ENCODE measurements at regions not wholly inside any gene's neighbourhood (a gene's known extent, or its start where the extent isn't known, plus 50 kb on each side); places are given as distances from the start of the nearest gene placed in this dataset.

DNA sequence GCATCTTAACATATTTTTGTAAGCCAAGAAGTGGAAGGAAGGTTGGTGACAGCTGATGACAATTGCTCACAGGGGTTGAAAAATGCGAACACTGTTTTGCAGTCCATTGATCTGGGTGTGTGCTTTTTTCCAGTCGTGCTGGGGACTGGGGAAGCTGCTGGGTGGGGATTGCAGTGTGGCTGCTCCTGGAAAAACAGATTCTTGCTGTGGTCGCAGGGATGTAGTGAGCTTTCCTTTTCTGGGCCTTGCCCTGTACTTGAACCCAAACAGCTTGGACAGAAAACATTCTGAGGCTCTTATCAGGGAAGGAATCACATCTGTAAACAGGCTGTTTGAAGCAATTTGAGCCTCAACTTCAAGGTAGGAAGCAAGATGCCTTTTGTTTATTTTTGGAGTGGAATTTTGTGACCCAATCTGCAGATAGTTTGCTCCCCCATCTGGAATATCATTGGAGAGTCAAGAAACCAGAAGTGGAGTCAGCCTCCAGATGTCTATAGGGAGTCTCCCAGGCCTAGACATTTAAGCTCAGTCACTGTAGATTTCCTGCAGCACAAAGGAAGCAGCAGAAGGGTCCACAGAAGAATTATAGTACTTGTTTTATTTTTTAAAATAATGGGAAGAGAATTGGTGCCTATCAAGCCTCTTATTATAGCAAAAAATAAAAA lies 279.2 kb upstream of the FERMT1 start:
- Histone ChIP-seq H3K27ac (ENCODE audit: insufficient read length, low read depth, low read length) (no peak overlapping the region), H4K20me1 (ENCODE audit: control insufficient read depth, insufficient read depth, insufficient read length) (no peaks in the 10 kb centered on the region)
- no peak for TF ChIP-seq CTCF (conservative IDR thresholded peaks at IDR 0.05)

More for the DNA sequence above, 279.2 kb upstream of the FERMT1 start:
- H2BK12ac ChIP-seq (ENCODE audit: insufficient read length, low read depth, low read length), result no peak overlapping the region
- H4K8ac ChIP-seq (replicated peaks; ENCODE audit: insufficient read length, low read depth, low read length), result no peak overlapping the region
- no peak overlapping the region for H3K56ac ChIP-seq (ENCODE audit: insufficient read length, low read depth, low read length)
- no peak overlapping the region for H3K18ac ChIP-seq (ENCODE audit: insufficient read length, low read depth, low read length)
- Mint-ChIP-seq H3K27me3 (ENCODE audit: low read depth) (no peaks in the 10 kb centered on the region), H3K4me3 (no peak overlapping the region), H3K4me1 (peaks cover 10 to 11% of the 10 kb centered on the region in 2 experiments), H3K9me3 (no peaks in the 10 kb centered on the region), H3K27ac (peak overlapping the region in 1 of 3 experiments; percentile 75; a peak in 1 of 7 replicates), H3K36me3 (ENCODE audit: insufficient read depth in 1 of 3, low read depth in 3 of 3) (no peaks in the 10 kb centered on the region)
- WGBS (ENCODE audit: extremely low coverage, insufficient read length, low lambda C conversion rate), result no CpG with 5 or more reads among the region's 3 CpGs
- H3K9ac ChIP-seq (ENCODE audit: extremely low read depth, insufficient read length, low read length), result no peak overlapping the region
- H2AFZ ChIP-seq (ENCODE audit: low read length), result no peak overlapping the region
- peaks cover 2% of the 10 kb centered on the region; the same call in 1 of the 2 replicates for H3K4me1 ChIP-seq (ENCODE audit: insufficient read depth, low read length)
- no peak for DNase-seq
- H3K23ac ChIP-seq (ENCODE audit: insufficient read length, low read depth, low read length), result no peak overlapping the region
- no peak overlapping the region for H3K4me2 ChIP-seq (ENCODE audit: insufficient read depth, insufficient read length, low read length)
- H4K91ac ChIP-seq (ENCODE audit: insufficient read length, low read depth, low read length), result no peak overlapping the region
- H3K79me2 ChIP-seq (ENCODE audit: insufficient read depth, low read length), result no peaks in the 10 kb centered on the region
- no peak overlapping the region for H3K14ac ChIP-seq (ENCODE audit: insufficient read depth, low read length)
- no peak overlapping the region for H2BK15ac ChIP-seq (ENCODE audit: low read depth, low read length)
- no peak overlapping the region for H2AK5ac ChIP-seq (ENCODE audit: insufficient read length, low read length)
- H3T11ph ChIP-seq (ENCODE audit: low read length), result no peak overlapping the region
- H3K9me3 ChIP-seq (ENCODE audit: control insufficient read depth, low read depth, low read length), result no peaks in the 10 kb centered on the region
- no peak overlapping the region for H4K5ac ChIP-seq (ENCODE audit: insufficient read length, low read depth, low read length)
- H2BK5ac ChIP-seq (ENCODE audit: insufficient read length, low read length), result no peak overlapping the region
- no peaks in the 10 kb centered on the region for H3K27me3 ChIP-seq (ENCODE audit: insufficient read depth, low read length)
- H3K79me1 ChIP-seq (ENCODE audit: insufficient read depth, low read depth, low read length, poor library complexity, severe bottlenecking), result no peaks in the 10 kb centered on the region
- no peak overlapping the region for H2BK120ac ChIP-seq (ENCODE audit: low read depth, low read length, poor library complexity, severe bottlenecking)
- no peak overlapping the region for H2BK20ac ChIP-seq (ENCODE audit: low read depth, low read length, poor library complexity, severe bottlenecking)
- no peak overlapping the region for H3K4ac ChIP-seq (ENCODE audit: low read depth, low read length)
- H3K23me2 ChIP-seq (ENCODE audit: insufficient read length, low read depth, low read length, poor library complexity, severe bottlenecking), result no peaks in the 10 kb centered on the region

Data from H9 (cell line).